ENCODE measurements at regions not wholly inside any gene's neighbourhood (a gene's known extent, or its start where the extent isn't known, plus 50 kb on each side); places are given as distances from the start of the nearest gene placed in this dataset.

DNA sequence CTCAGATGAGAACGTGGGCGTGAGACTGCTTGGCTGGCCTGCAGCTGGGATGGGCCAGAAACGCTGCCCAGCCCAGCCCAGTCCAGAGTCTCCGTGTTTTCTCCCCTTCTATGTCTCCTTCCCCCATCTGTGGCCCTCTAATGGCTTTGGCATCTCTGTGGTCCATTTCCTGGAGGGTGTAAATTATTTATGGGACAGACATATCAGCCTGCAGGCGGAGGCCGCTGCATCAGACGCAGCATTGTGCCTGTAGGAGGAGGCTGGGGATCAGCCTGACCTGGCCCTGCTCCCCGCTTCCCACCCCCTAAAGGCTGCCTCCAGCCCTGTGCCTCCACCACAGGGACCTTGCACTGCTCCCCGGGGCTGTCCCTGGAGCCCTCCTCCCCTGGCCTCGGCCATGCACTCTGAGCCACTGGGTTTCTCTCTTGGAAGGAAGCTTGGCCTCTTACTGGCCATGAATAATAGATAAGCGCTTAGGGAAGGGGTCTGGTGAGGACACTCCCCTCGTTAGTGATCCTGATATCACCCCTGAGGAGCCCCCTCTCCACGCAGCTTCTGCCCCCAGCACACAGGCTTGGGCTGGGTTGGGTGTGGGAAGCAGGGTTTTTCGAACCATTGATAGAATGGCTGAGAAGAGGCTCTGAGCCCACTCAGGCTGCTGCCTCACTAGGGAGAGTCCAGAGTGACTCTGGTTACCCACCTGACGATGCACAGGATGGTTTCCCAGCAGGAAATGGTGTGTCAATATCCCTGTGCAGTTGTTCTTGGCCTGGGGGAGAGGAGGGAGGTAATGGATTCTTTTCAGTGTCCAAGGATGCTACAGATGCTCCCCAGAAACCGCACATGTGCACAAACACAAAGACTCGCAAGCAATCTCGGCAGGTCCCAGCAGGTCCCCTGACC is 185.5 kb downstream of the MYCN start:
- no peak overlapping the region for H3K4me3 ChIP-seq (ENCODE audit: low read depth in 1 of 2, low read length in 2 of 2)
- H3K36me3 ChIP-seq (ENCODE audit: insufficient read depth, low read length) = no peaks in the 10 kb centered on the region
- H3K27me3 ChIP-seq (ENCODE audit: control insufficient read depth in 1 of 2, insufficient read depth in 2 of 2, low read length in 2 of 2) = no peaks in the 10 kb centered on the region
- no peak overlapping the region for H3K9ac ChIP-seq (ENCODE audit: low read length)
- H3K4me1 ChIP-seq (ENCODE audit: insufficient read depth, low read length) = no peaks in the 10 kb centered on the region
- H3K9me3 ChIP-seq (ENCODE audit: low read length) = no peaks in the 10 kb centered on the region
- no peak overlapping the region for H3K27ac ChIP-seq (ENCODE audit: low read depth, low read length)

- H3K27me3 ChIP-seq (ENCODE audit: control insufficient read depth in 1 of 2, insufficient read depth in 2 of 2, low read length in 2 of 2) = no peaks in the 10 kb centered on the region
These were observed 184.7 kb downstream of the MYCN start for GRCh38 chr2:16124881-16125613.

GRCh38 chr2:16123856-16124780 is 183.8 kb downstream of the MYCN start:
- Histone ChIP-seq H3K4me3 (ENCODE audit: low read depth in 1 of 2, low read length in 2 of 2) (no peak overlapping the region), H3K36me3 (ENCODE audit: insufficient read depth, low read length) (no peaks in the 10 kb centered on the region), H3K27me3 (ENCODE audit: control insufficient read depth in 1 of 2, insufficient read depth in 2 of 2, low read length in 2 of 2) (no peaks in the 10 kb centered on the region), H3K27ac (ENCODE audit: low read depth, low read length) (no peak overlapping the region), H3K9ac (ENCODE audit: low read length) (no peak overlapping the region), H3K9me3 (ENCODE audit: low read length) (no peaks in the 10 kb centered on the region), H3K4me1 (ENCODE audit: insufficient read depth, low read length) (no peaks in the 10 kb centered on the region)

More at GRCh38 chr2:16124881-16125613, 184.7 kb downstream of the MYCN start:
- Histone ChIP-seq H3K4me1 (ENCODE audit: insufficient read depth, low read length) (no peaks in the 10 kb centered on the region), H3K9ac (ENCODE audit: low read length) (no peak overlapping the region), H3K9me3 (ENCODE audit: low read length) (no peaks in the 10 kb centered on the region), H3K27ac (ENCODE audit: low read depth, low read length) (no peak overlapping the region), H3K36me3 (ENCODE audit: insufficient read depth, low read length) (no peaks in the 10 kb centered on the region), H3K4me3 (ENCODE audit: low read depth in 1 of 2, low read length in 2 of 2) (no peak overlapping the region)

GRCh38 chr2:16123421-16123820 is 183.1 kb downstream of the MYCN start:
- Histone ChIP-seq H3K9ac (ENCODE audit: low read length) (no peak overlapping the region), H3K9me3 (ENCODE audit: low read length) (no peaks in the 10 kb centered on the region), H3K27me3 (ENCODE audit: control insufficient read depth in 1 of 2, insufficient read depth in 2 of 2, low read length in 2 of 2) (no peaks in the 10 kb centered on the region), H3K4me1 (ENCODE audit: insufficient read depth, low read length) (no peaks in the 10 kb centered on the region), H3K36me3 (ENCODE audit: insufficient read depth, low read length) (no peaks in the 10 kb centered on the region), H3K4me3 (ENCODE audit: low read depth in 1 of 2, low read length in 2 of 2) (no peak overlapping the region), H3K27ac (ENCODE audit: low read depth, low read length) (no peak overlapping the region)

- Histone ChIP-seq H3K9me3 (ENCODE audit: low read length) (no peaks in the 10 kb centered on the region), H3K4me3 (ENCODE audit: low read depth in 1 of 2, low read length in 2 of 2) (no peak overlapping the region), H3K27me3 (ENCODE audit: control insufficient read depth in 1 of 2, insufficient read depth in 2 of 2, low read length in 2 of 2) (no peaks in the 10 kb centered on the region), H3K27ac (ENCODE audit: low read depth, low read length) (no peak overlapping the region), H3K4me1 (ENCODE audit: insufficient read depth, low read length) (no peaks in the 10 kb centered on the region), H3K9ac (ENCODE audit: low read length) (no peak overlapping the region), H3K36me3 (ENCODE audit: insufficient read depth, low read length) (no peaks in the 10 kb centered on the region)
These were observed 182.2 kb downstream of the MYCN start for GRCh38 chr2:16122556-16122955.

DNA sequence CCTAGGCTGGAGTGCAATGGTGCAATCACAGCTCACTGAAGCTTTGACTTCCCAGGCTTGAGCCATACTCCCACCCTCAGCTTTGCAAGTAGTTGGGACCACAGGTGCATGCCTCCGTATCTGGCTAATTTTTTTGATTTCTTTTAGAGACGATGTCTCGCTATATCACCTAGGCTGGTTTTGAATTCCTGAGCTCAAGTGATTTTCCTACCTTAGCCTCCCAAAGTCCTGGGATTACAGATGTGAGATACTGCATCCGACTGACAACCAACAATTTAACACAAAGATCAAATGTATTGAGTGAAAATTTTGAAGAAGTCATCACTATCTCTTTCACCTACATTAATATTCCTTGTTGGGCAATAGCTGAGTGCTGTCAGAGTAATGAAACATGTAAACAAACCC is 181.6 kb downstream of the MYCN start:
- no peaks in the 10 kb centered on the region for H3K36me3 ChIP-seq (ENCODE audit: insufficient read depth, low read length)
- no peak overlapping the region for H3K9ac ChIP-seq (ENCODE audit: low read length)
- H3K4me1 ChIP-seq (ENCODE audit: insufficient read depth, low read length) = no peaks in the 10 kb centered on the region
- no peaks in the 10 kb centered on the region for H3K27me3 ChIP-seq (ENCODE audit: control insufficient read depth in 1 of 2, insufficient read depth in 2 of 2, low read length in 2 of 2)
- H3K9me3 ChIP-seq (ENCODE audit: low read length) = no peaks in the 10 kb centered on the region
- H3K27ac ChIP-seq (ENCODE audit: low read depth, low read length) = no peak overlapping the region
- H3K4me3 ChIP-seq (ENCODE audit: low read depth in 1 of 2, low read length in 2 of 2) = no peak overlapping the region

GRCh38 chr2:16121231-16121985 is 181.1 kb downstream of the MYCN start:
- H3K9me3 ChIP-seq (ENCODE audit: low read length) = no peaks in the 10 kb centered on the region
- H3K27me3 ChIP-seq (ENCODE audit: control insufficient read depth in 1 of 2, insufficient read depth in 2 of 2, low read length in 2 of 2) = no peaks in the 10 kb centered on the region
- no peak overlapping the region for H3K27ac ChIP-seq (ENCODE audit: low read depth, low read length)
- no peaks in the 10 kb centered on the region for H3K36me3 ChIP-seq (ENCODE audit: insufficient read depth, low read length)
- no peak overlapping the region for H3K9ac ChIP-seq (ENCODE audit: low read length)
- H3K4me1 ChIP-seq (ENCODE audit: insufficient read depth, low read length) = no peaks in the 10 kb centered on the region
- no peak overlapping the region for H3K4me3 ChIP-seq (ENCODE audit: low read depth in 1 of 2, low read length in 2 of 2)

GRCh38 chr2:16120591-16121180 is 180.3 kb downstream of the MYCN start:
- Histone ChIP-seq H3K27ac (ENCODE audit: low read depth, low read length) (no peak overlapping the region), H3K9me3 (ENCODE audit: low read length) (no peaks in the 10 kb centered on the region), H3K27me3 (ENCODE audit: control insufficient read depth in 1 of 2, insufficient read depth in 2 of 2, low read length in 2 of 2) (no peaks in the 10 kb centered on the region)

GRCh38 chr2:16119741-16120140 is 179.4 kb downstream of the MYCN start:
- no peak overlapping the region for H3K9ac ChIP-seq (ENCODE audit: low read length)
- H3K27ac ChIP-seq (ENCODE audit: low read depth, low read length) = no peak overlapping the region

More at GRCh38 chr2:16120591-16121180, 180.3 kb downstream of the MYCN start:
- Histone ChIP-seq H3K36me3 (ENCODE audit: insufficient read depth, low read length) (no peaks in the 10 kb centered on the region), H3K4me1 (ENCODE audit: insufficient read depth, low read length) (no peaks in the 10 kb centered on the region), H3K4me3 (ENCODE audit: low read depth in 1 of 2, low read length in 2 of 2) (no peak overlapping the region), H3K9ac (ENCODE audit: low read length) (no peak overlapping the region)

More at GRCh38 chr2:16119741-16120140, 179.4 kb downstream of the MYCN start:
- H3K4me1 ChIP-seq (ENCODE audit: insufficient read depth, low read length) = no peaks in the 10 kb centered on the region
- no peak overlapping the region for H3K4me3 ChIP-seq (ENCODE audit: low read depth in 1 of 2, low read length in 2 of 2)
- no peaks in the 10 kb centered on the region for H3K27me3 ChIP-seq (ENCODE audit: control insufficient read depth in 1 of 2, insufficient read depth in 2 of 2, low read length in 2 of 2)
- H3K36me3 ChIP-seq (ENCODE audit: insufficient read depth, low read length) = no peaks in the 10 kb centered on the region
- no peaks in the 10 kb centered on the region for H3K9me3 ChIP-seq (ENCODE audit: low read length)
